ENCODE measurements at regions not wholly inside any gene's neighbourhood (a gene's known extent, or its start where the extent isn't known, plus 50 kb on each side); places are given as distances from the start of the nearest gene placed in this dataset.
"Not testable (repeated sequence)": the region's sequence is repeated elsewhere in the genome, so short reads cannot be mapped to it uniquely, and the experiment has no call there.

- TF ChIP-seq CTCF (IDR thresholded peaks at IDR 0.05): no peak
- no peak for DNase-seq (ENCODE audit: low spot score)
- Histone ChIP-seq H3K27ac (no peak overlapping the region), H3K27me3 (no peaks in the 10 kb centered on the region), H3K4me3 (no peak overlapping the region), H3K4me1 (no peaks in the 10 kb centered on the region), H3K9me3 (no peaks in the 10 kb centered on the region), H3K36me3 (no peaks in the 10 kb centered on the region)
Observed at GRCh38 chr15:91414124-91414523, 314.1 kb downstream of the SV2B start.

GRCh38 chr15:91415258-91415657 is 315.2 kb downstream of the SV2B start:
- H3K9me3 ChIP-seq; DNase-seq (ENCODE audit: low spot score); H3K36me3 ChIP-seq; H3K4me1 ChIP-seq; H3K27ac ChIP-seq; H3K27me3 ChIP-seq; H3K4me3 ChIP-seq: not testable (repeated sequence)

- Histone ChIP-seq H3K4me3 (no peak overlapping the region), H3K27me3 (no peaks in the 10 kb centered on the region), H3K27ac (no peak overlapping the region), H3K4me1 (no peaks in the 10 kb centered on the region), H3K9me3 (peaks cover 0 to 6% of the 10 kb centered on the region in 2 donors), H3K36me3 (no peaks in the 10 kb centered on the region)
- TF ChIP-seq CTCF (IDR thresholded peaks at IDR 0.05): no peak
- DNase-seq (ENCODE audit: low spot score): no peak
Observed at GRCh38 chr15:91420689-91421088, 320.6 kb downstream of the SV2B start.

- DNase-seq (ENCODE audit: low spot score): no peak
- no peaks in the 10 kb centered on the region for H3K36me3 ChIP-seq
- no peaks in the 10 kb centered on the region for H3K27me3 ChIP-seq
- H3K9me3 ChIP-seq: peaks cover 0 to 6% of the 10 kb centered on the region in 2 donors
- no peak for TF ChIP-seq CTCF (IDR thresholded peaks at IDR 0.05)
- H3K4me3 ChIP-seq: no peak overlapping the region
- H3K27ac ChIP-seq: no peak overlapping the region
- H3K4me1 ChIP-seq: no peaks in the 10 kb centered on the region
Observed at GRCh38 chr15:91422797-91423196, 322.7 kb downstream of the SV2B start.

- no peaks in the 10 kb centered on the region for H3K27me3 ChIP-seq
- H3K27ac ChIP-seq: no peak overlapping the region
- no peak overlapping the region for H3K4me3 ChIP-seq
- no peaks in the 10 kb centered on the region for H3K36me3 ChIP-seq
- H3K4me1 ChIP-seq: no peaks in the 10 kb centered on the region
- peaks cover 0 to 6% of the 10 kb centered on the region in 2 donors for H3K9me3 ChIP-seq
- DNase-seq (ENCODE audit: low spot score): no peak
- TF ChIP-seq CTCF (IDR thresholded peaks at IDR 0.05): no peak
Observed at GRCh38 chr15:91424001-91424400, 323.9 kb downstream of the SV2B start.

- H3K4me1 ChIP-seq: no peaks in the 10 kb centered on the region
Observed at GRCh38 chr15:91426412-91426811, 326.4 kb downstream of the SV2B start.

More at GRCh38 chr15:91426412-91426811, 326.4 kb downstream of the SV2B start:
- no peak for DNase-seq (ENCODE audit: low spot score)
- Histone ChIP-seq H3K9me3 (no peaks in the 10 kb centered on the region), H3K27ac (no peak overlapping the region), H3K36me3 (no peaks in the 10 kb centered on the region), H3K4me3 (no peak overlapping the region), H3K27me3 (no peaks in the 10 kb centered on the region)
- TF ChIP-seq CTCF (IDR thresholded peaks at IDR 0.05): no peak
